ENCODE measurements at regions not wholly inside any gene's neighbourhood (a gene's known extent, or its start where the extent isn't known, plus 50 kb on each side); places are given as distances from the start of the nearest gene placed in this dataset.

- Histone ChIP-seq H3K27ac (replicated peaks in 1 of 4) (no peak overlapping the region), H3K4me1 (no peaks in the 10 kb centered on the region), H3K27me3 (peaks cover 0 to 15% (median 0%) of the 10 kb centered on the region in 4 donors), H3K36me3 (no peaks in the 10 kb centered on the region), H3K4me3 (no peak overlapping the region), H3K9me3 (peaks cover 0 to 11% (median 4%) of the 10 kb centered on the region in 4 donors)
- no peak for DNase-seq (ENCODE audit: extremely low spot score)
- intact Hi-C loops (cut with DNase I), result no loop called here
- 69% methylated on average over 6 of the region's 6 CpGs for whole genome bisulfite sequencing
- no peak for TF ChIP-seq CTCF (IDR thresholded peaks at IDR 0.05)
- TF ChIP-seq EP300 (IDR thresholded peaks at IDR 0.05), result no peak
- no peak for TF ChIP-seq POLR2A (IDR thresholded peaks at IDR 0.05; ENCODE audit: low read depth)
- no peak for TF ChIP-seq POLR2AphosphoS5 (IDR thresholded peaks at IDR 0.05)
These were observed 247.4 kb downstream of the MATN1 start for GRCh38 chr1:30475966-30476365.

GRCh38 chr1:30475201-30475600 lies 248.2 kb downstream of the MATN1 start:
- no peak for TF ChIP-seq POLR2A (IDR thresholded peaks at IDR 0.05; ENCODE audit: low read depth)
- TF ChIP-seq POLR2AphosphoS5 (IDR thresholded peaks at IDR 0.05), result no peak
- TF ChIP-seq CTCF (IDR thresholded peaks at IDR 0.05), result no peak
- DNase-seq (ENCODE audit: extremely low spot score), result no peak
- H3K4me3 ChIP-seq, result no peak overlapping the region
- no peak overlapping the region for H3K27ac ChIP-seq (replicated peaks in 1 of 4)
- WGBS, result 93% methylated on average over 9 of the region's 9 CpGs
- H3K36me3 ChIP-seq, result no peaks in the 10 kb centered on the region
- peaks cover 0 to 4% (median under 1%) of the 10 kb centered on the region in 4 donors for H3K9me3 ChIP-seq
- no peaks in the 10 kb centered on the region for H3K4me1 ChIP-seq
- intact Hi-C loops (cut with DNase I), result no loop called here
- peaks cover 0 to 12% (median 0%) of the 10 kb centered on the region in 4 donors for H3K27me3 ChIP-seq

- Histone ChIP-seq H3K36me3 (no peaks in the 10 kb centered on the region), H3K4me1 (no peaks in the 10 kb centered on the region), H3K27me3 (peaks cover 0 to 8% (median 0%) of the 10 kb centered on the region in 4 donors), H3K27ac (replicated peaks in 1 of 4) (no peak overlapping the region), H3K4me3 (no peak overlapping the region), H3K9me3 (no peaks in the 10 kb centered on the region)
- no peak for DNase-seq (ENCODE audit: extremely low spot score)
- no peak for TF ChIP-seq CTCF (IDR thresholded peaks at IDR 0.05)
- TF ChIP-seq EP300 (IDR thresholded peaks at IDR 0.05), result no peak
- no peak for TF ChIP-seq POLR2AphosphoS5 (IDR thresholded peaks at IDR 0.05)
- TF ChIP-seq POLR2A (IDR thresholded peaks at IDR 0.05; ENCODE audit: low read depth), result no peak
- intact Hi-C loops (cut with DNase I), result no loop called here
- WGBS, result 63% methylated on average over 8 of the region's 9 CpGs
These were observed 248.6 kb downstream of the MATN1 start for GRCh38 chr1:30474818-30475200.

GRCh38 chr1:30473922-30474817 lies 249.2 kb downstream of the MATN1 start:
- no peaks in the 10 kb centered on the region for H3K9me3 ChIP-seq
- TF ChIP-seq POLR2AphosphoS5 (IDR thresholded peaks at IDR 0.05) (no peak), CTCF (IDR thresholded peaks at IDR 0.05) (no peak), POLR2A (IDR thresholded peaks at IDR 0.05; ENCODE audit: low read depth) (no peak)
- 62% methylated on average over 8 of the region's 8 CpGs for WGBS
- H3K27me3 ChIP-seq, result peaks cover 0 to 7% (median 0%) of the 10 kb centered on the region in 4 donors
- no peak for DNase-seq (ENCODE audit: extremely low spot score)
- no peak overlapping the region for H3K27ac ChIP-seq (replicated peaks in 1 of 4)
- no peaks in the 10 kb centered on the region for H3K36me3 ChIP-seq
- intact Hi-C loops (cut with DNase I), result no loop called here
- no peaks in the 10 kb centered on the region for H3K4me1 ChIP-seq
- no peak overlapping the region for H3K4me3 ChIP-seq

All from esophagus muscularis mucosa (tissue), 4 donors.